GM23338 (cell line): ENCODE measurements at regions not wholly inside any gene's neighbourhood (a gene's known extent, or its start where the extent isn't known, plus 50 kb on each side); places are given as distances from the start of the nearest gene placed in this dataset.

ENCODE experiments used
- ATAC-seq: fragments of 200-7000 bp; cut with Tn5 transposase; 3 replicates; pipeline ENCODE4 v1.9.1; 2020
- DNase-seq: peaks from one replicate; pipeline ENCODE4 v3.0.0-alpha.2; 2015; ENCODE audit warnings: low spot score
- H2AFZ ChIP-seq: fragments of 200-600 bp; sonication (generic); 2 replicates; pipeline ENCODE4 v1.8.0; 2016; ENCODE audit warnings: antibody characterized with exemption, mild to moderate bottlenecking, moderate library complexity
- H3F3A ChIP-seq: fragments of 200-600 bp; sonication (generic); replicated peaks from 2 replicates; pipeline ENCODE4 v1.8.0; 2017; ENCODE audit warnings: antibody characterized with exemption, mixed run types, low read depth
- H3K27ac ChIP-seq: fragments of 200-600 bp; sonication (generic); 2 replicates; pipeline ENCODE4 v1.6.1; 2016; ENCODE audit warnings: low read depth
- H3K27me3 ChIP-seq: fragments of 200-600 bp; sonication (generic); 2 replicates; pipeline ENCODE4 v1.8.0; 2016; ENCODE audit warnings: mild to moderate bottlenecking, mixed run types, moderate library complexity; ENCODE audit not compliant: insufficient read depth
- H3K36me3 ChIP-seq: fragments of 200-600 bp; sonication (generic); 2 replicates; pipeline ENCODE4 v1.8.0; 2016; ENCODE audit warnings: mild to moderate bottlenecking; ENCODE audit not compliant: insufficient read depth
- H3K4me1 ChIP-seq: fragments of 200-600 bp; sonication (generic); 2 replicates; pipeline ENCODE4 v1.8.0; 2016; ENCODE audit warnings: mild to moderate bottlenecking, moderate library complexity; ENCODE audit not compliant: insufficient read depth
- H3K4me2 ChIP-seq: fragments of 200-600 bp; sonication (generic); 2 replicates; pipeline ENCODE4 v1.7.1; 2017; ENCODE audit warnings: mixed run types
- H3K4me3 ChIP-seq: fragments of 200-600 bp; sonication (generic); 2 replicates; pipeline ENCODE4 v1.6.1; 2016; ENCODE audit warnings: mixed run types
- H3K79me2 ChIP-seq: fragments of 200-600 bp; sonication (generic); replicated peaks from 2 replicates; pipeline ENCODE4 v1.8.0; 2017; ENCODE audit warnings: mild to moderate bottlenecking; ENCODE audit not compliant: insufficient read depth
- H3K9me2 ChIP-seq: fragments of 200-600 bp; sonication (generic); 2 replicates; pipeline ENCODE4 v1.8.0; 2017; ENCODE audit not compliant: insufficient read depth
- H4K20me1 ChIP-seq: fragments of 200-600 bp; sonication (generic); replicated peaks from 2 replicates; pipeline ENCODE4 v1.8.0; 2017; ENCODE audit warnings: mild to moderate bottlenecking; ENCODE audit not compliant: insufficient read depth
- H3K27ac Mint-ChIP-seq: 2 replicates; pipeline ENCODE4 v1.8.0; 2020; ENCODE audit warnings: inconsistent platforms, mild to moderate bottlenecking, moderate library complexity, mixed read lengths
- H3K27me3 Mint-ChIP-seq: 3 replicates; pipeline ENCODE4 v1.8.0; 2022; ENCODE audit warnings: low read depth, mild to moderate bottlenecking, moderate library complexity, mixed read lengths, inconsistent platforms; ENCODE audit not compliant: insufficient read depth, poor library complexity
- H3K36me3 Mint-ChIP-seq: 3 replicates; pipeline ENCODE4 v1.8.0; 2021; ENCODE audit warnings: low read depth, mild to moderate bottlenecking, inconsistent platforms, moderate library complexity, mixed read lengths
- H3K4me1 Mint-ChIP-seq: 3 replicates; pipeline ENCODE4 v1.8.0; 2020; ENCODE audit warnings: mild to moderate bottlenecking, inconsistent platforms, mixed read lengths
- H3K4me3 Mint-ChIP-seq: 3 replicates; pipeline ENCODE4 v1.8.0; 2021; ENCODE audit warnings: moderate library complexity, mild to moderate bottlenecking, inconsistent platforms, mixed read lengths
- H3K9me3 Mint-ChIP-seq: 3 replicates; pipeline ENCODE4 v1.8.0; 2020; ENCODE audit warnings: moderate library complexity, mild to moderate bottlenecking, inconsistent platforms, mixed read lengths
- CREB1 ChIP-seq: fragments of 250-450 bp; sonication (Bioruptor Pico); IDR thresholded peaks from 2 replicates; pipeline ENCODE4 v1.5.0; 2020; ENCODE audit warnings: low read depth, mild to moderate bottlenecking, moderate library complexity
- ETS1 ChIP-seq: IDR thresholded peaks from 2 replicates; pipeline ENCODE4 v1.6.1; 2016; ENCODE audit warnings: antibody characterized with exemption
- EZH2 ChIP-seq: fragments of 200-600 bp; sonication (generic); IDR thresholded peaks from one replicate; pipeline ENCODE4 v1.8.0; 2017; ENCODE audit warnings: antibody characterized with exemption, mild to moderate bottlenecking, low read depth; ENCODE audit not compliant: unreplicated experiment
- EZH2phosphoT487 ChIP-seq: fragments of 200-600 bp; sonication (generic); IDR thresholded peaks from one replicate; pipeline ENCODE4 v1.8.1; 2018; ENCODE audit warnings: antibody characterized with exemption; ENCODE audit not compliant: unreplicated experiment
- JUNB ChIP-seq: IDR thresholded peaks from one replicate; pipeline ENCODE4 v1.6.1; 2016; ENCODE audit warnings: antibody characterized with exemption; ENCODE audit not compliant: unreplicated experiment
- NANOG ChIP-seq: IDR thresholded peaks from 2 replicates; pipeline ENCODE4 v1.6.1; 2016; ENCODE audit warnings: antibody characterized with exemption, borderline replicate concordance
- POLR2AphosphoS5 ChIP-seq: IDR thresholded peaks from 2 replicates; pipeline ENCODE4 v1.6.1; 2016; ENCODE audit warnings: antibody characterized with exemption, low read depth
- STAT1 ChIP-seq: IDR thresholded peaks from one replicate; pipeline ENCODE4 v1.6.1; 2016; ENCODE audit warnings: antibody characterized with exemption; ENCODE audit not compliant: unreplicated experiment
- ZNF114 ChIP-seq: fragments of 250-450 bp; sonication (Bioruptor Pico); IDR thresholded peaks from 2 replicates; pipeline ENCODE4 v1.5.0; 2020; ENCODE audit warnings: mild to moderate bottlenecking, moderate library complexity
- ZNF331 ChIP-seq: fragments of 250-450 bp; sonication (Bioruptor Pico); IDR thresholded peaks from 2 replicates; pipeline ENCODE4 v1.5.0; 2020; ENCODE audit warnings: low read depth, mild to moderate bottlenecking, moderate library complexity
- ZNF462 ChIP-seq: fragments of 250-450 bp; sonication (Bioruptor Pico); IDR thresholded peaks from 2 replicates; pipeline ENCODE4 v1.5.0; 2020; ENCODE audit warnings: mild to moderate bottlenecking, moderate library complexity
- TF ChIP-seq, protein P1 (sequence below): IDR thresholded peaks from one replicate; pipeline ENCODE4 v1.6.1; 2018; ENCODE audit warnings: antibody characterized with exemption; ENCODE audit not compliant: unreplicated experiment
- TF ChIP-seq, protein P2 (sequence below), 2 experiments: fragments of 200-600 bp in 1 of 2; sonication (generic) in 1 of 2; conservative IDR thresholded peaks; 2 replicates each; pipeline versions ENCODE4 v1.5.1 to v1.6.1; 2016 to 2017; ENCODE audit warnings: antibody characterized with exemption in 2 of 2, low read depth in 2 of 2, mild to moderate bottlenecking in 2 of 2, moderate library complexity in 1 of 2

DNA sequence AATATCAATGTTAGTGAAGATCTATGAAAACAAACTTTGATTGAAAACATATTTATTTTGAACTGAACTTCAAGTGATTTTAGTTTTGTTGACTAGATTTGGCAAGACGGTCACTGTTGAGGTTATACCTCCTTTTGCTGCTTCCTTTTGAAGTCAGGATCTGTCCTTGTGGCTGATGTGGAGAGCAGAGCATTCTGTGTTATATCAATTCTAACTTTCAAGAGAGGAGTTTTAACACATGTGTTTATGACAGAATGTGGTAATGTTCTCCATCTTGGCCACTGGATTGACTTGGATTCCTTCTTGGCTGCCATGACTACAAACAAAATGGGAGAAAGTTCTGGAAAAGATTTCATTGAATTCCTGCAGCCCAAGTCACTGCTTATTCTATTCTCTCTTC is 104.0 kb upstream of the ACTBL2 start:
- Histone ChIP-seq H3K36me3 (no peaks in the 10 kb centered on the region), H4K20me1 (no peaks in the 10 kb centered on the region), H3K27me3 (no peaks in the 10 kb centered on the region), H3K4me1 (no peaks in the 10 kb centered on the region), H3F3A (no peaks in the 10 kb centered on the region), H3K4me3 (no peak overlapping the region), H3K9me2 (peaks cover 4% of the 10 kb centered on the region; the same call in 1 of the 2 replicates), H2AFZ (no peak overlapping the region), H3K4me2 (no peak overlapping the region), H3K27ac (no peak overlapping the region), H3K79me2 (no peaks in the 10 kb centered on the region)
- Mint-ChIP-seq H3K36me3 (no peaks in the 10 kb centered on the region), H3K4me1 (no peaks in the 10 kb centered on the region), H3K27ac (no peak overlapping the region), H3K4me3 (no peak overlapping the region), H3K27me3 (no peaks in the 10 kb centered on the region), H3K9me3 (no peaks in the 10 kb centered on the region)
- ATAC-seq, result no peak
- TF ChIP-seq ZNF114, result no peak
- no peak for TF ChIP-seq ZNF462
- TF ChIP-seq ZNF331, result no peak
- no peak for TF ChIP-seq EZH2phosphoT487
- no peak for TF ChIP-seq STAT1
- no peak for TF ChIP-seq EZH2
- TF ChIP-seq NANOG, result no peak
- TF ChIP-seq, protein P1, sequence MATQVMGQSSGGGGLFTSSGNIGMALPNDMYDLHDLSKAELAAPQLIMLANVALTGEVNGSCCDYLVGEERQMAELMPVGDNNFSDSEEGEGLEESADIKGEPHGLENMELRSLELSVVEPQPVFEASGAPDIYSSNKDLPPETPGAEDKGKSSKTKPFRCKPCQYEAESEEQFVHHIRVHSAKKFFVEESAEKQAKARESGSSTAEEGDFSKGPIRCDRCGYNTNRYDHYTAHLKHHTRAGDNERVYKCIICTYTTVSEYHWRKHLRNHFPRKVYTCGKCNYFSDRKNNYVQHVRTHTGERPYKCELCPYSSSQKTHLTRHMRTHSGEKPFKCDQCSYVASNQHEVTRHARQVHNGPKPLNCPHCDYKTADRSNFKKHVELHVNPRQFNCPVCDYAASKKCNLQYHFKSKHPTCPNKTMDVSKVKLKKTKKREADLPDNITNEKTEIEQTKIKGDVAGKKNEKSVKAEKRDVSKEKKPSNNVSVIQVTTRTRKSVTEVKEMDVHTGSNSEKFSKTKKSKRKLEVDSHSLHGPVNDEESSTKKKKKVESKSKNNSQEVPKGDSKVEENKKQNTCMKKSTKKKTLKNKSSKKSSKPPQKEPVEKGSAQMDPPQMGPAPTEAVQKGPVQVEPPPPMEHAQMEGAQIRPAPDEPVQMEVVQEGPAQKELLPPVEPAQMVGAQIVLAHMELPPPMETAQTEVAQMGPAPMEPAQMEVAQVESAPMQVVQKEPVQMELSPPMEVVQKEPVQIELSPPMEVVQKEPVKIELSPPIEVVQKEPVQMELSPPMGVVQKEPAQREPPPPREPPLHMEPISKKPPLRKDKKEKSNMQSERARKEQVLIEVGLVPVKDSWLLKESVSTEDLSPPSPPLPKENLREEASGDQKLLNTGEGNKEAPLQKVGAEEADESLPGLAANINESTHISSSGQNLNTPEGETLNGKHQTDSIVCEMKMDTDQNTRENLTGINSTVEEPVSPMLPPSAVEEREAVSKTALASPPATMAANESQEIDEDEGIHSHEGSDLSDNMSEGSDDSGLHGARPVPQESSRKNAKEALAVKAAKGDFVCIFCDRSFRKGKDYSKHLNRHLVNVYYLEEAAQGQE, result no peak
- TF ChIP-seq, protein P2, sequence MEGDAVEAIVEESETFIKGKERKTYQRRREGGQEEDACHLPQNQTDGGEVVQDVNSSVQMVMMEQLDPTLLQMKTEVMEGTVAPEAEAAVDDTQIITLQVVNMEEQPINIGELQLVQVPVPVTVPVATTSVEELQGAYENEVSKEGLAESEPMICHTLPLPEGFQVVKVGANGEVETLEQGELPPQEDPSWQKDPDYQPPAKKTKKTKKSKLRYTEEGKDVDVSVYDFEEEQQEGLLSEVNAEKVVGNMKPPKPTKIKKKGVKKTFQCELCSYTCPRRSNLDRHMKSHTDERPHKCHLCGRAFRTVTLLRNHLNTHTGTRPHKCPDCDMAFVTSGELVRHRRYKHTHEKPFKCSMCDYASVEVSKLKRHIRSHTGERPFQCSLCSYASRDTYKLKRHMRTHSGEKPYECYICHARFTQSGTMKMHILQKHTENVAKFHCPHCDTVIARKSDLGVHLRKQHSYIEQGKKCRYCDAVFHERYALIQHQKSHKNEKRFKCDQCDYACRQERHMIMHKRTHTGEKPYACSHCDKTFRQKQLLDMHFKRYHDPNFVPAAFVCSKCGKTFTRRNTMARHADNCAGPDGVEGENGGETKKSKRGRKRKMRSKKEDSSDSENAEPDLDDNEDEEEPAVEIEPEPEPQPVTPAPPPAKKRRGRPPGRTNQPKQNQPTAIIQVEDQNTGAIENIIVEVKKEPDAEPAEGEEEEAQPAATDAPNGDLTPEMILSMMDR (conservative IDR thresholded peaks at IDR 0.05; ENCODE audit: low read depth in 2 of 2), result no peak
- no peak for TF ChIP-seq CREB1 (CRISPR knock-in tag)
- TF ChIP-seq ETS1, result no peak
- no peak for TF ChIP-seq JUNB
- no peak for TF ChIP-seq POLR2AphosphoS5
- no peak for DNase-seq
